NCI-H2196 treated with DMSO at 0.1 percent for 48 hours (cell line): ENCODE measurements at regions not wholly inside any gene's neighbourhood (a gene's known extent, or its start where the extent isn't known, plus 50 kb on each side); places are given as distances from the start of the nearest gene placed in this dataset.
"Not testable (repeated sequence)": the region's sequence is repeated elsewhere in the genome, so short reads cannot be mapped to it uniquely, and the experiment has no call there.

Experiments
- DNase-seq: peaks from one replicate; lab custom pipeline; 2025; ENCODE audit not compliant: unreplicated experiment; lab: John Stamatoyannopoulos, UW

GRCh38 chr12:19896534-19896933 is 457.2 kb downstream of the AEBP2 start:
- DNase-seq = no peak

GRCh38 chr12:19897900-19898408 is 458.7 kb downstream of the AEBP2 start:
- no peak for DNase-seq

- no peak for DNase-seq
Measured at GRCh38 chr12:19901841-19902240, 462.5 kb downstream of the AEBP2 start.

GRCh38 chr12:19904819-19905218 is 463.5 kb upstream of the PDE3A start:
- DNase-seq = no peak

GRCh38 chr12:19908830-19909229 is 459.5 kb upstream of the PDE3A start:
- no peak for DNase-seq

GRCh38 chr12:19909418-19909817 is 458.9 kb upstream of the PDE3A start:
- DNase-seq = no peak

- DNase-seq = no peak
Measured at GRCh38 chr12:19910681-19911080, 457.7 kb upstream of the PDE3A start.

GRCh38 chr12:19912991-19913390 is 455.3 kb upstream of the PDE3A start:
- DNase-seq = no peak

- DNase-seq = no peak
Measured at GRCh38 chr12:19915392-19916195, 452.7 kb upstream of the PDE3A start.

- no peak for DNase-seq
Measured at GRCh38 chr12:19916196-19916753, 452.1 kb upstream of the PDE3A start.

- DNase-seq = no peak
Measured at GRCh38 chr12:19916974-19917373, 451.4 kb upstream of the PDE3A start.

- DNase-seq = not testable (repeated sequence)
Measured at GRCh38 chr12:19921716-19922115, 446.6 kb upstream of the PDE3A start.

GRCh38 chr12:19922717-19923116 is 445.6 kb upstream of the PDE3A start:
- no peak for DNase-seq

- DNase-seq = no peak
Measured at GRCh38 chr12:19924360-19924759, 444.0 kb upstream of the PDE3A start.

GRCh38 chr12:19925841-19926240 is 442.5 kb upstream of the PDE3A start:
- no peak for DNase-seq

- no peak for DNase-seq
Measured at GRCh38 chr12:19926266-19926665, 442.1 kb upstream of the PDE3A start.

GRCh38 chr12:19927661-19928060 is 440.7 kb upstream of the PDE3A start:
- no peak for DNase-seq

- no peak for DNase-seq
Measured at GRCh38 chr12:19932413-19932812, 435.9 kb upstream of the PDE3A start.

- no peak for DNase-seq
Measured at GRCh38 chr12:19933924-19934323, 434.4 kb upstream of the PDE3A start.

GRCh38 chr12:19937161-19937560 is 431.2 kb upstream of the PDE3A start:
- no peak for DNase-seq

GRCh38 chr12:19938031-19938430 is 430.3 kb upstream of the PDE3A start:
- DNase-seq = no peak

- no peak for DNase-seq
Measured at GRCh38 chr12:19938491-19938890, 429.8 kb upstream of the PDE3A start.

- no peak for DNase-seq
Measured at GRCh38 chr12:19940267-19940666, 428.1 kb upstream of the PDE3A start.
